IMR-90 (cell line): ENCODE measurements at regions not wholly inside any gene's neighbourhood (a gene's known extent, or its start where the extent isn't known, plus 50 kb on each side); places are given as distances from the start of the nearest gene placed in this dataset.

Experiments
- ATAC-seq: fragments of 200-7000 bp; cut with Tn5 transposase; 2 replicates; pipeline ENCODE4 v1.9.1; 2020; ENCODE audit warnings: low read depth, mild to moderate bottlenecking, moderate library complexity
- BruUV-seq: library from RNA; stranded (reverse); fragments of 400-500 nt; replicated peaks from 2 replicates; lab custom pipeline; 2021; lab: Mats Ljungman, UMichigan
- CTCF ChIA-PET: fragments of 300-600 bp; formaldehyde crosslinking; extraction: SDS; loops from one replicate; lab custom pipeline; 2021; ENCODE audit warnings: antibody characterized with exemption; lab: Yijun Ruan, JAX
- POLR2A ChIA-PET: fragments of 300-600 bp; sonication (Branson Sonifier 250); formaldehyde crosslinking; loops from one replicate; lab custom pipeline; 2022; ENCODE audit warnings: antibody characterized with exemption; ENCODE audit not compliant: unreplicated experiment; lab: Charles Lee
- DNase-seq: peaks from one replicate; pipeline ENCODE4 v3.0.0; 2013
- H2AFZ ChIP-seq: replicated peaks from 2 replicates; pipeline ENCODE3; 2013; ENCODE audit warnings: low read length, mild to moderate bottlenecking; ENCODE audit not compliant: poor library complexity
- H2AK5ac ChIP-seq: 2 replicates; pipeline ENCODE4 v1.6.1; 2013; ENCODE audit warnings: low read depth, low read length, inconsistent platforms
- H2AK9ac ChIP-seq: replicated peaks from 2 replicates; pipeline ENCODE3; 2013; ENCODE audit warnings: mild to moderate bottlenecking, low read depth, low read length, moderate library complexity; ENCODE audit not compliant: poor library complexity
- H2BK120ac ChIP-seq: 2 replicates; pipeline ENCODE4 v1.6.1; 2013; ENCODE audit warnings: low read depth, low read length, inconsistent platforms
- H2BK15ac ChIP-seq: 3 replicates; pipeline ENCODE4 v1.6.1; 2013; ENCODE audit warnings: low read depth, low read length, inconsistent platforms
- H2BK20ac ChIP-seq: 2 replicates; pipeline ENCODE4 v1.6.1; 2013; ENCODE audit warnings: low read depth, mild to moderate bottlenecking, inconsistent platforms, low read length, moderate library complexity
- H2BK5ac ChIP-seq: 2 replicates; pipeline ENCODE4 v1.6.1; 2013; ENCODE audit warnings: mild to moderate bottlenecking, low read depth, low read length, inconsistent platforms; ENCODE audit not compliant: poor library complexity, severe bottlenecking
- H3K14ac ChIP-seq: replicated peaks from 2 replicates; pipeline ENCODE4 v1.6.1; 2013; ENCODE audit warnings: low read depth, low read length, inconsistent platforms
- H3K18ac ChIP-seq: 2 replicates; pipeline ENCODE4 v1.6.1; 2013; ENCODE audit warnings: low read depth, low read length, control low read depth
- H3K23ac ChIP-seq: 2 replicates; pipeline ENCODE4 v1.6.1; 2013; ENCODE audit warnings: low read depth, low read length, inconsistent platforms
- H3K27ac ChIP-seq: 2 replicates; pipeline ENCODE4 v1.5.1; 2013; ENCODE audit warnings: mild to moderate bottlenecking, control low read depth, low read length; ENCODE audit not compliant: insufficient read depth
- H3K27me3 ChIP-seq: 2 replicates; pipeline ENCODE4 v1.6.1; 2013; ENCODE audit warnings: low read length; ENCODE audit not compliant: control insufficient read depth, insufficient read depth
- H3K36me3 ChIP-seq: 2 replicates; pipeline ENCODE4 v1.6.1; 2013; ENCODE audit warnings: low read length, mixed read lengths; ENCODE audit not compliant: control insufficient read depth, insufficient read depth
- H3K4ac ChIP-seq: 2 replicates; pipeline ENCODE4 v1.6.1; 2013; ENCODE audit warnings: low read depth, low read length, inconsistent platforms
- H3K4me1 ChIP-seq: 2 replicates; pipeline ENCODE4 v1.6.1; 2013; ENCODE audit warnings: low read length, mixed read lengths; ENCODE audit not compliant: control insufficient read depth, insufficient read depth
- H3K4me2 ChIP-seq: 2 replicates; pipeline ENCODE4 v1.6.1; 2013; ENCODE audit warnings: low read depth, mild to moderate bottlenecking, control low read depth, low read length, moderate library complexity
- H3K4me3 ChIP-seq: 2 replicates; pipeline ENCODE4 v1.5.1; 2013; ENCODE audit warnings: low read depth, mild to moderate bottlenecking, control low read depth, low read length, moderate library complexity; ENCODE audit not compliant: insufficient read depth
- H3K56ac ChIP-seq: 2 replicates; pipeline ENCODE4 v1.6.1; 2013; ENCODE audit warnings: low read length, inconsistent platforms; ENCODE audit not compliant: insufficient read depth; ENCODE audit errors: extremely low read depth
- H3K79me1 ChIP-seq, 2 experiments: 2 replicates each; pipeline ENCODE4 v1.6.1; 2013; ENCODE audit warnings: low read length in 2 of 2, inconsistent platforms in 1 of 2, low read depth in 1 of 2
- H3K9ac ChIP-seq: 2 replicates; pipeline ENCODE4 v1.6.1; 2013; ENCODE audit warnings: low read depth, low read length, control low read depth
- H3K9me1 ChIP-seq: 2 replicates; pipeline ENCODE4 v1.6.1; 2013; ENCODE audit warnings: low read length, inconsistent platforms; ENCODE audit not compliant: insufficient read depth
- H3K9me3 ChIP-seq: 2 replicates; pipeline ENCODE4 v1.6.1; 2013; ENCODE audit warnings: low read length; ENCODE audit not compliant: control insufficient read depth, insufficient read depth
- H4K20me1 ChIP-seq: 2 replicates; pipeline ENCODE4 v1.6.1; 2013; ENCODE audit warnings: low read length, inconsistent platforms; ENCODE audit not compliant: insufficient read depth
- H4K5ac ChIP-seq: 2 replicates; pipeline ENCODE4 v1.6.1; 2013; ENCODE audit warnings: mild to moderate bottlenecking, low read depth, low read length, control low read depth
- H4K8ac ChIP-seq, 2 experiments: 2 replicates each; pipeline ENCODE4 v1.6.1; 2013; ENCODE audit warnings: low read depth in 2 of 2, low read length in 2 of 2, control low read depth in 1 of 2, inconsistent platforms in 1 of 2
- H4K91ac ChIP-seq: 2 replicates; pipeline ENCODE4 v1.6.1; 2013; ENCODE audit warnings: low read depth, low read length, inconsistent platforms; ENCODE audit not compliant: insufficient read depth
- BHLHE40 ChIP-seq: fragments of 150-350 bp; IDR thresholded peaks from 2 replicates; pipeline ENCODE4 v1.6.1; 2016; ENCODE audit warnings: mild to moderate bottlenecking, low read depth, low read length
- CEBPB ChIP-seq: IDR thresholded peaks from 2 replicates; pipeline ENCODE4 v1.6.1; 2012; ENCODE audit warnings: low read depth, low read length, improper control_type of control experiment
- CHD1 ChIP-seq: IDR thresholded peaks from 2 replicates; pipeline ENCODE4 v1.6.1; 2012; ENCODE audit warnings: low read depth, low read length, improper control_type of control experiment
- FOS ChIP-seq: fragments of 150-350 bp; IDR thresholded peaks from 2 replicates; pipeline ENCODE4 v1.6.1; 2016; ENCODE audit warnings: low read depth, low read length
- MAFK ChIP-seq: IDR thresholded peaks from 2 replicates; pipeline ENCODE4 v1.6.1; 2012; ENCODE audit warnings: low read depth, low read length, improper control_type of control experiment
- MAZ ChIP-seq: IDR thresholded peaks from 2 replicates; pipeline ENCODE4 v1.6.1; 2012; ENCODE audit warnings: low read depth, mild to moderate bottlenecking, low read length, improper control_type of control experiment, moderate library complexity, borderline replicate concordance
- MXI1 ChIP-seq: IDR thresholded peaks from 2 replicates; pipeline ENCODE4 v1.6.1; 2012; ENCODE audit warnings: low read depth, mild to moderate bottlenecking, low read length, moderate library complexity, borderline replicate concordance
- POLR2A ChIP-seq: IDR thresholded peaks from 2 replicates; pipeline ENCODE4 v1.6.1; 2012; ENCODE audit warnings: mild to moderate bottlenecking, low read depth, low read length
- RAD21 ChIP-seq: IDR thresholded peaks from 2 replicates; pipeline ENCODE4 v1.6.1; 2012; ENCODE audit warnings: low read length, improper control_type of control experiment
- RCOR1 ChIP-seq: IDR thresholded peaks from 2 replicates; pipeline ENCODE4 v1.6.1; 2012; ENCODE audit warnings: mild to moderate bottlenecking, low read length, improper control_type of control experiment; ENCODE audit not compliant: insufficient replicate concordance
- RFX5 ChIP-seq: IDR thresholded peaks from 2 replicates; pipeline ENCODE4 v1.8.0; 2012; ENCODE audit warnings: low read depth, mild to moderate bottlenecking, low read length, moderate library complexity
- SMC3 ChIP-seq: fragments of 150-350 bp; IDR thresholded peaks from 2 replicates; pipeline ENCODE4 v1.6.1; 2016; ENCODE audit warnings: low read depth, mild to moderate bottlenecking, antibody characterized with exemption, low read length, moderate library complexity
- WGBS, 2 experiments: methylation state at CpG; one replicate each; pipeline versions ENCODE4 v1.1.5 to v1.1.7; 2013; ENCODE audit warnings: missing lambda C conversion rate in 2 of 2; ENCODE audit not compliant: insufficient read length in 1 of 2; ENCODE audit errors: extremely low coverage in 2 of 2; 5-methylcytosine and 5-hydroxymethylcytosine counted together
- dilution Hi-C: fragments of 300-500 bp; cut with HindIII; formaldehyde crosslinking; loops from one replicate; pipeline ENCODE4 v1.14.3; 2018; ENCODE audit warnings: low sequenced_read_pairs; ENCODE audit not compliant: unreplicated experiment
- in situ Hi-C: fragments of 300-500 bp; cut with MboI; formaldehyde crosslinking; loops from 3 replicates; pipeline ENCODE4 v1.14.3; 2019; ENCODE audit warnings: low sequenced_read_pairs, inconsistent platforms, mixed read lengths
- intact Hi-C: fragments of 100-400 bp; cut with micrococcal nuclease; formaldehyde crosslinking; loops from 2 replicates; pipeline ENCODE4 v1.10.0; 2022
- TF ChIP-seq, protein P1 (sequence below): conservative IDR thresholded peaks from 2 replicates; pipeline ENCODE4 v1.5.1; 2012; ENCODE audit warnings: mild to moderate bottlenecking, low read depth, low read length, improper control_type of control experiment
- TF ChIP-seq, protein P2 (sequence below): fragments of 150-350 bp; IDR thresholded peaks from 2 replicates; pipeline ENCODE4 v1.6.1; 2016; ENCODE audit warnings: low read depth, mild to moderate bottlenecking, low read length, moderate library complexity, borderline replicate concordance
- TF ChIP-seq, protein P3 (sequence below): fragments of 150-350 bp; IDR thresholded peaks from 2 replicates; pipeline ENCODE4 v1.6.1; 2017; ENCODE audit warnings: mild to moderate bottlenecking, antibody characterized with exemption, low read length, low read depth

DNA sequence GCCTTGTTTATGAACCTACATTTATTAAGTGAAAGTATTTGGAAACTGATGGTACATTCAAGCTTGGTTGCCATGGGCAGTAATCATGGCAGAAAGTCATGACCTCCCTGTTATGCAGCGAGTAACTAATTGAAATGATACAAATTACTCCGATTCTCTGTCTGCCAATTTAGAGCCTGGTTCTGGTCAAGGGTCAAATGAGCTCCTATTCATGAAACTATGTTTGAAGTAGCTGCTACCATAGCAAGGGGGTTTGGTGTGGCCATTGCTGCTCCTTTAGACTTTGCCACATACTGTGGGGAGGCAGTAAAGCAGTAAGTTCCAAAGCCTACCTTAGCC lies 187.2 kb upstream of the FOXD3 start:
- Histone ChIP-seq H3K18ac (no peak overlapping the region), H3K4me2 (no peak overlapping the region)
- dilution Hi-C loops, result no loop called here

More for the DNA sequence above, 187.2 kb upstream of the FOXD3 start:
- no peak overlapping the region for H4K91ac ChIP-seq
- intact Hi-C loops (no loop called here), in situ Hi-C loops (no loop called here)
- no peak overlapping the region for H3K23ac ChIP-seq
- CTCF ChIA-PET, result interaction anchor here (1.1 to 1.2 kb wide), 2 partner anchors 14 to 132 kb away, joined by 3 read pairs; no protein-coding TSS in a partner anchor
- no peak overlapping the region for H4K5ac ChIP-seq
- no peak overlapping the region for H2BK5ac ChIP-seq
- H2AFZ ChIP-seq, result no peak overlapping the region
- no peaks in the 10 kb centered on the region for H3K27me3 ChIP-seq
- H3K4me3 ChIP-seq, result no peak overlapping the region
- no peak overlapping the region for H3K56ac ChIP-seq
- no peak overlapping the region for H2BK15ac ChIP-seq
- H3K9me1 ChIP-seq, result no peaks in the 10 kb centered on the region
- no peaks in the 10 kb centered on the region for H3K36me3 ChIP-seq
- BruUV-seq, result no TSS peak
- no peak for DNase-seq
- no peak overlapping the region for H3K27ac ChIP-seq
- H2AK5ac ChIP-seq, result no peak overlapping the region
- no peak overlapping the region for H3K9ac ChIP-seq
- H3K9me3 ChIP-seq, result no peaks in the 10 kb centered on the region
- no peak for ATAC-seq
- no peak overlapping the region for H3K14ac ChIP-seq
- no peak overlapping the region for H2BK20ac ChIP-seq
- POLR2A ChIA-PET, result no interaction called here
- no peak overlapping the region for H3K4ac ChIP-seq
- no peak overlapping the region for H4K8ac ChIP-seq
- TF ChIP-seq RCOR1 (no peak), BHLHE40 (no peak), CHD1 (no peak), POLR2A (no peak), FOS (no peak), MXI1 (no peak), RAD21 (no peak), CEBPB (no peak), MAZ (no peak), RFX5 (no peak), MAFK (no peak), SMC3 (no peak)
- TF ChIP-seq, protein P1, sequence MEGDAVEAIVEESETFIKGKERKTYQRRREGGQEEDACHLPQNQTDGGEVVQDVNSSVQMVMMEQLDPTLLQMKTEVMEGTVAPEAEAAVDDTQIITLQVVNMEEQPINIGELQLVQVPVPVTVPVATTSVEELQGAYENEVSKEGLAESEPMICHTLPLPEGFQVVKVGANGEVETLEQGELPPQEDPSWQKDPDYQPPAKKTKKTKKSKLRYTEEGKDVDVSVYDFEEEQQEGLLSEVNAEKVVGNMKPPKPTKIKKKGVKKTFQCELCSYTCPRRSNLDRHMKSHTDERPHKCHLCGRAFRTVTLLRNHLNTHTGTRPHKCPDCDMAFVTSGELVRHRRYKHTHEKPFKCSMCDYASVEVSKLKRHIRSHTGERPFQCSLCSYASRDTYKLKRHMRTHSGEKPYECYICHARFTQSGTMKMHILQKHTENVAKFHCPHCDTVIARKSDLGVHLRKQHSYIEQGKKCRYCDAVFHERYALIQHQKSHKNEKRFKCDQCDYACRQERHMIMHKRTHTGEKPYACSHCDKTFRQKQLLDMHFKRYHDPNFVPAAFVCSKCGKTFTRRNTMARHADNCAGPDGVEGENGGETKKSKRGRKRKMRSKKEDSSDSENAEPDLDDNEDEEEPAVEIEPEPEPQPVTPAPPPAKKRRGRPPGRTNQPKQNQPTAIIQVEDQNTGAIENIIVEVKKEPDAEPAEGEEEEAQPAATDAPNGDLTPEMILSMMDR, result no peak
- TF ChIP-seq, protein P2, sequence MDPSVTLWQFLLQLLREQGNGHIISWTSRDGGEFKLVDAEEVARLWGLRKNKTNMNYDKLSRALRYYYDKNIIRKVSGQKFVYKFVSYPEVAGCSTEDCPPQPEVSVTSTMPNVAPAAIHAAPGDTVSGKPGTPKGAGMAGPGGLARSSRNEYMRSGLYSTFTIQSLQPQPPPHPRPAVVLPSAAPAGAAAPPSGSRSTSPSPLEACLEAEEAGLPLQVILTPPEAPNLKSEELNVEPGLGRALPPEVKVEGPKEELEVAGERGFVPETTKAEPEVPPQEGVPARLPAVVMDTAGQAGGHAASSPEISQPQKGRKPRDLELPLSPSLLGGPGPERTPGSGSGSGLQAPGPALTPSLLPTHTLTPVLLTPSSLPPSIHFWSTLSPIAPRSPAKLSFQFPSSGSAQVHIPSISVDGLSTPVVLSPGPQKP, result no peak
- TF ChIP-seq, protein P3, sequence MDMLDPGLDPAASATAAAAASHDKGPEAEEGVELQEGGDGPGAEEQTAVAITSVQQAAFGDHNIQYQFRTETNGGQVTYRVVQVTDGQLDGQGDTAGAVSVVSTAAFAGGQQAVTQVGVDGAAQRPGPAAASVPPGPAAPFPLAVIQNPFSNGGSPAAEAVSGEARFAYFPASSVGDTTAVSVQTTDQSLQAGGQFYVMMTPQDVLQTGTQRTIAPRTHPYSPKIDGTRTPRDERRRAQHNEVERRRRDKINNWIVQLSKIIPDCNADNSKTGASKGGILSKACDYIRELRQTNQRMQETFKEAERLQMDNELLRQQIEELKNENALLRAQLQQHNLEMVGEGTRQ, result no peak
- no peaks in the 10 kb centered on the region for H3K79me1 ChIP-seq
- WGBS, 2 experiments, result no CpG with 5 or more reads among the region's 2 CpGs
- H2BK120ac ChIP-seq, result no peak overlapping the region
- H3K4me1 ChIP-seq, result no peaks in the 10 kb centered on the region
- no peak overlapping the region for H2AK9ac ChIP-seq
- no peaks in the 10 kb centered on the region for H4K20me1 ChIP-seq
